Sigmoid colon (tissue), 4 donors: ENCODE measurements at regions not wholly inside any gene's neighbourhood (a gene's known extent, or its start where the extent isn't known, plus 50 kb on each side); places are given as distances from the start of the nearest gene placed in this dataset.

ENCODE experiments used
- EP300 ChIP-seq, 4 donors: sonication (generic); formaldehyde crosslinking; IDR thresholded peaks; one replicate each; pipeline ENCODE4 v1.6.1; 2017; ENCODE audit warnings: antibody characterized with exemption in 4 of 4
- POLR2A ChIP-seq, 2 donors: fragments of 450-650 bp; IDR thresholded peaks; one replicate each; pipeline ENCODE4 v1.6.1; 2016; ENCODE audit warnings: antibody characterized with exemption in 2 of 2, mild to moderate bottlenecking in 2 of 2, moderate library complexity in 2 of 2
- POLR2AphosphoS5 ChIP-seq, 4 donors: sonication (generic); formaldehyde crosslinking; IDR thresholded peaks; one replicate each; pipeline ENCODE4 v1.6.1; 2017; ENCODE audit warnings: antibody characterized with exemption in 4 of 4
- TF ChIP-seq, protein P1 (sequence below), 4 experiments: fragments of 450-650 bp in 3 of 4; fragments of 200-600 bp in 1 of 4; IDR thresholded peaks; one replicate each; pipeline ENCODE4 v1.5.1; 2016 to 2019; ENCODE audit warnings: antibody characterized with exemption in 4 of 4, mild to moderate bottlenecking in 3 of 4, moderate library complexity in 2 of 4

DNA sequence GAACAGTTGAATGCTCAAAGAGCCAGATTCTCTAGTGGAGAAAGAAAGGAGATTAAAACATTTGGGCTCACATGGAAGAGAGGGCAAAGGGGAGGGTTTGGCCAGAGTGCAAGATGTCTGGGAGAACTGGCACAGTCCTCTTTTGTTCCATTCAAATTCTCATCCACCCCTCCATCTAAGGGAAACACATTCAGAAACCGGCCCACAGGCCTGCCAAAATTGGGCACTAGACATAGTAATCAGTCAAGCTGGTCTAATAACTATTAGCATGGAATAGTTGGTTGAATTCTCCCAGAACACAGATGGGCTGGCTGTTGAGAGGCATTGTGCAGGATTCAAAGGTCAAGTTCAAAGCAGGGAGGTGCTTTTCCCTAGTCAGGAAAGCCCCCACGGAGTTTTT is 341.4 kb upstream of the IRAK1BP1 start:
- TF ChIP-seq POLR2AphosphoS5 (IDR thresholded peaks at IDR 0.05), result no peak
- TF ChIP-seq, protein P1, sequence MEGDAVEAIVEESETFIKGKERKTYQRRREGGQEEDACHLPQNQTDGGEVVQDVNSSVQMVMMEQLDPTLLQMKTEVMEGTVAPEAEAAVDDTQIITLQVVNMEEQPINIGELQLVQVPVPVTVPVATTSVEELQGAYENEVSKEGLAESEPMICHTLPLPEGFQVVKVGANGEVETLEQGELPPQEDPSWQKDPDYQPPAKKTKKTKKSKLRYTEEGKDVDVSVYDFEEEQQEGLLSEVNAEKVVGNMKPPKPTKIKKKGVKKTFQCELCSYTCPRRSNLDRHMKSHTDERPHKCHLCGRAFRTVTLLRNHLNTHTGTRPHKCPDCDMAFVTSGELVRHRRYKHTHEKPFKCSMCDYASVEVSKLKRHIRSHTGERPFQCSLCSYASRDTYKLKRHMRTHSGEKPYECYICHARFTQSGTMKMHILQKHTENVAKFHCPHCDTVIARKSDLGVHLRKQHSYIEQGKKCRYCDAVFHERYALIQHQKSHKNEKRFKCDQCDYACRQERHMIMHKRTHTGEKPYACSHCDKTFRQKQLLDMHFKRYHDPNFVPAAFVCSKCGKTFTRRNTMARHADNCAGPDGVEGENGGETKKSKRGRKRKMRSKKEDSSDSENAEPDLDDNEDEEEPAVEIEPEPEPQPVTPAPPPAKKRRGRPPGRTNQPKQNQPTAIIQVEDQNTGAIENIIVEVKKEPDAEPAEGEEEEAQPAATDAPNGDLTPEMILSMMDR (IDR thresholded peaks at IDR 0.05), result no peak
- TF ChIP-seq POLR2A (IDR thresholded peaks at IDR 0.05), result no peak
- no peak for TF ChIP-seq EP300 (IDR thresholded peaks at IDR 0.05)
